ENCODE measurements at regions not wholly inside any gene's neighbourhood (a gene's known extent, or its start where the extent isn't known, plus 50 kb on each side); places are given as distances from the start of the nearest gene placed in this dataset.

DNA sequence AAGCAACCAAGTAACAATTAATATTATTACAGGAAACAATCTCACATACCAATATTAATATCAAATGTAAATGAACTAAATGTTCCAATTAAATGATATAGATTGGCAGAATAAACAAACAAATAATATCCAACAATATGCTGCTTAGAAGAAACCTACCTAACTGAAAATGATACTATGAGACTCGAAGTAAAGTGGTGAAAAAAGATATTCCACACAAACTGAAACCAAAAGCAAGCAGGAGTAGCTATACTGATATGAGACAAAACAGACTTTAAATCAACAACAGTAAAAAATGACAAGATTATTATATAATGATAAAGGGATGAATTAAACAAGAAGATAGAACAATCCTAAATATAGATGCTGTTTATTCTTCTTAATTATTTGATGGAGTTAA, 140.1 kb downstream of the SPANXN4 start:
- TF ChIP-seq CTCF (conservative IDR thresholded peaks at IDR 0.05) = no peak
- no peak for TF ChIP-seq EZH2 (IDR thresholded peaks at IDR 0.05; ENCODE audit: low read depth)
